ENCODE measurements at regions not wholly inside any gene's neighbourhood (a gene's known extent, or its start where the extent isn't known, plus 50 kb on each side); places are given as distances from the start of the nearest gene placed in this dataset.

DNA sequence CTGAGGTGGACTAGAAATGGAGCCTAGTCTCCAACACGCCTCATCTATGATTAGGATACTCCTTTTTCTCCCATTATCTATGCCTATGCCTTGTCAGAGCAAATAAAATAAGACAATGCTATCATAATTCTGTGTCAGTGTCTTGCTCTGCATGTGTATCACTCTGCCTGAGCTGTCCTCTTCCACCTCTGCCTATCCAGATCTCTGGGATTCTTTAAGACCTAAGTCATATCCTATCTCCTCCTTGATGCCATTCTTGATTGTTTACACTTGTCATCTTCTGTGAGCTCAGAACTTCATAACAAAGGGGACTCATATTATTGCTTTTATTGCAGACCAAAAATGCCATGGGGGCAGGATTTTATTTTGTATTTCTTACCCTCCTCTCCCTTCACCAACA lies 351.2 kb upstream of the C9orf72 start:
- DNase-seq: no peak

DNA sequence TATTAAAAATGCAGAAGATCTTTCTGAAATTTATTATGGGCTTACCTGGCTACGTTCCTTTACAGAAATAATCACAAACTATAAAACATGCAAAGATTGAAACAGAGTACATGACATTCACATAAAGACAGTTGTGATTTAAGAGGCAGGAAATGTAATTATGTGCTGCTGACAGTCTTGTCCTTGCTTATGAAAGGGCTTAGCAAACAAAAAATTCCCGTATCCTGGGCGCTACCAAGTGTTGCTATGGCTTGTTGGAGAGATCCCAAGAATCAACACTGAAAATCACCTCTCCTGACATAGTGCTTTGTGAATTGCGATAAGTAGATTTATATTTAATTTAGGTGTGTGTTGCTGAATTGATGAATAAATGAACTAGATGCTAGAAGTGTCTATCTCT lies 352.5 kb upstream of the C9orf72 start:
- DNase-seq: no peak

- DNase-seq: no peak
These were observed 356.6 kb upstream of the C9orf72 start for GRCh38 chr9:27929841-27930240.

- no peak for DNase-seq
These were observed 360.1 kb upstream of the C9orf72 start for GRCh38 chr9:27933210-27934025.

- DNase-seq: no peak
These were observed 361.2 kb upstream of the C9orf72 start for GRCh38 chr9:27934471-27934870.

GRCh38 chr9:27939186-27939585 lies 365.9 kb upstream of the C9orf72 start:
- no peak for DNase-seq

GRCh38 chr9:27940535-27940934 lies 367.3 kb upstream of the C9orf72 start:
- no peak for DNase-seq

DNA sequence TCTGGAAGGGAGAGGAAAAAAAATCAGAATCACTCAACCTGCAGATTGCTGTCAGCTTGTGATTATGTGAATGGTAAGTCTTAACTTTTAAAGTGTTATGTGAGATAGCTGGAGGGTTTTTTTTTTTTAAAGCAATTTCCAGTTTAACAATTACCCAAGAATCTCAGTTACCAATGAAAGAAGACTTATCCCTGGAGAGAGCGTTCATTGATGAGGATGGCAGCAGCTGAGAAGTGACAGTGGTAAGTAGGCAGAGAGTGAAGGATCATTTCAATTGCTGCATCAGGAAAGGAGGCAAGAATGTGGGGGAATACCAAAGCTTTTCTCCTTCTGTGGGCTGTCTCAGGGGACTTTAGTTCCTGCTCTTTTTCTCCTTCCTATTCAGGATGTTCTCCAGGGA lies 370.2 kb upstream of the C9orf72 start:
- DNase-seq: no peak

DNA sequence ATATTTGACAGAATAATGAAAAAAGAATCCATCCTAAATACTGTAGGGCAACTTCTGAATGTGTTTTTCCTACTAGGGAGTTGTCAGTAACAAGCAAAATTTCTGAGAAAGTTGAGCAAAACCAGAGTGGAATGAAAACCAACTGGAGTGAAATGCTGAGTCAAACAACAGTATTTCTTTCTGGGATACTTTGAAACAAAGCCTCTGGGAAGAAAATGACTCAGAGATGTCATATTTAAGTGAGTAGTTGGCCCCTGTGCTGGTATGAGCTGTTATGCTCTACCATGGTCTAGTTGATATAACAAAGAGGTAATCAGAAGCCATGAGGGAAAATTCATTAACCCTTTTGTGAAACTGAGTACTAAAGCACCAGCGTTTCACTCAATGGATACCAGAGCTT lies 372.1 kb upstream of the C9orf72 start:
- DNase-seq: no peak

GRCh38 chr9:27950382-27950781 lies 377.1 kb upstream of the C9orf72 start:
- no peak for DNase-seq

DNA sequence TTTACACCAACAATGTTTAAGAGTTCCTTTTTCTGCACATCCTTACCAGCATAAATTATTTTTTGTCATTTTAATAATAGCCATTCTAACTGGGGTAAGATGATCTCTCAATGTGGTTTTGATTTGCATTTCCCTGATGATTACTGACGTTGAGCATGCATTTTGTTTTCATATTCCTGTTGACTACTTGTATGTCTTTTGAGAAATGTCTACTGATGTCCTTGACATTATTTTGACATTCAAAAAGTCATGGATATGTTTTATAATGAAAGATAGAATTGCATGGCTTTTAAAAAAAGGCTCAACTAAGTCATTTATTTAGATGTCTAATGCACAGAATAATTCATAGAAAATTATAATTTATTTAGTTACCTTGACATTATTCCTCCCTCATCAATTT lies 381.6 kb upstream of the C9orf72 start:
- DNase-seq: no peak

GRCh38 chr9:27963836-27964235 lies 390.6 kb upstream of the C9orf72 start:
- DNase-seq: no peak

- no peak for DNase-seq
These were observed 393.9 kb upstream of the C9orf72 start for GRCh38 chr9:27967210-27967609.

DNA sequence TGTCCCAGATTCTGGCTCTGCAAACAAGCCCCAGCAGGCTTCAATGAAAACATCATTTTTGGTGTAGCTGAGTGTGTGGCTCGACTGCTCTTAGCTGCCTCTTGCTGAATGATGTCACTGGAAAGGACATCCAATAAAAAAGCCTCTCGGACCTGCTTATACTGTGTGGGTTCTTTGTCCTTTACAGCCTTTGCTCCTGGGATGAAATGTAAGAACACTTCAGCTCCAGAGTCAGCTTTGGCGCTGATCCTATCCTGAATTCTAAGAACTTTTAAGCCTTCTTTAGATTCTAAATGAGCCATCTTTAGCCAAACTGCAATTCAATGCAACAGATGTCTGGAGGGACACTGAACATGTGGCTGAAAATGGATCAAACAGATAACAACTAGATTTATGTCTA lies 404.6 kb upstream of the C9orf72 start:
- DNase-seq: no peak

DNA sequence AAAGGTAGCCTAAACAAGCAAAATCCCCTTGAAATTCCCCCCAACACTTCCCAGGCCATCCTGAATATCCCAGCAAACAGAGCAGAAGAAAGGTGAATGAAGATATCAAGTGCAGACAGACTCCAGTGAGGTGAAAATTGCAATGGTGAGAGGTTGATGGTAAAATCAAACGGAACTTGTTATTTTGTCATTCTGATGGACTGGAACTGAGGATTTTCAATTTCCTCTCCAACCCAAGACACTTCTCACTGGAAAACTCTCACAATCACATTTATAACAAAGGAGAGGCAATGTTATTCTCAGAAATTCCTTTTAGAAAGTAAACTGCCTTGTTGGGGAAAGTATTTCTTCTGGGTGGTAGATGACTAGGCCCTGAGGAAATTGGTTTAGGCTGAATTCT lies 412.4 kb upstream of the C9orf72 start:
- DNase-seq: no peak

GRCh38 chr9:27990524-27990923 lies 417.2 kb upstream of the C9orf72 start:
- DNase-seq: no peak

DNA sequence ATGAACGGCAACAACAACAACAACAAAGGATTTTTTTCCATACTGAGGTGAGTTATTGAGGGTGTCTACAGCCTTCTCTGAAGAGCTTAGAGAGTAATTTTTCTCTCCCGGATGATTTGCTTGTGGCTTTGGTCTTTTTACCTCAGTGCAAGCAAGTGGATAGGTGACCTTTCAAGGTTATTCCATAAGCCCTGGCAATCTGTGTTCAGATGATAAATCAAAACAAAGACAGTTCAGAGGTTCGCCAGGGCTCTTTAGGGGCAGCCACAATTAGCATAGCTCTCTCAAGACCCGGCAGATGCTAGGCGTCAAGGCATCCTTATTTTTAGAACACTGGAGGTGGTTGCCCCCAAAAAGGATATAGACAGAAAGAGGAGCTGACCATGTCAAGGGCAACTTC lies 417.9 kb upstream of the C9orf72 start:
- no peak for DNase-seq

DNA sequence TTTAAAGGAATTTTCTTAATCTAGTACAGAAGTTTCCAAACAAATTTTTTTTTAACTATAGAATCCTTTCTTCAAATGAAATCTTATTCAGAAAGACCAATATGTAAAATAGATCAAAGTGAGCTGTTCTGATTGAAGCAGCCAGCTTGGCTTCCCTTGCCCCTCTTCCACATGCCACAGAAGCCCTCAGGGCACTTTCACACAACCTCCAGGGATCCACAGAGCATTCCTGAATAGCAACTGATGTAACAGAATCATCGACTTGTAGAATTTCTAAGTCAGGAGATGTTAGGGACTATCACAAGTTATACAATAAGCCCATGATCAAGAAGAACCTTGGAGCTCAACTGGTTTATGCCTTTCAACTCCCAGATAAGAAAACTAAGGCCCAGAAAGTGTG lies 427.8 kb upstream of the C9orf72 start:
- no peak for DNase-seq

DNA sequence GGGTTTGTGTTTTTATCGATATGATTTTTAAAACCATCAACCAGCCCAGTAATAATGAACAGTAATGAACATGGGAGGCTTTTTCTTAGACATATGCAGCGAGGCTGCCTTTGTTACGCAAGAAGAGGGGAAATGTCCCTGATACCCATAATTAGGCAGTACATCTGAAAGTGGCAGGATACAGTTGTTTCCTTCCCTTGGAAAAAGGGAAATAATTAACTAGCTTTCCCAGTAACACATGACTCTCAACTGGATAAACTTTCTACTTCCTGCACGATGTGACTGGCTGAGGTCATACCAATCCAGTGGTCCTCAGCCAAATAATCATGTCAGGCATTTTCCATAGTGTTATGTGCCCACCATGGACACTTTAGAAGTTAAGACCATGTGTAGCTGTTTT lies 431.6 kb upstream of the C9orf72 start:
- no peak for DNase-seq

- DNase-seq: no peak
These were observed 432.5 kb upstream of the C9orf72 start for GRCh38 chr9:28005779-28006178.

- DNase-seq: no peak
These were observed 434.0 kb upstream of the C9orf72 start for GRCh38 chr9:28007097-28007817.

- DNase-seq: no peak
These were observed 440.9 kb upstream of the C9orf72 start for GRCh38 chr9:28014212-28014611.

- no peak for DNase-seq
These were observed 451.4 kb upstream of the C9orf72 start for GRCh38 chr9:28024676-28025075.

DNA sequence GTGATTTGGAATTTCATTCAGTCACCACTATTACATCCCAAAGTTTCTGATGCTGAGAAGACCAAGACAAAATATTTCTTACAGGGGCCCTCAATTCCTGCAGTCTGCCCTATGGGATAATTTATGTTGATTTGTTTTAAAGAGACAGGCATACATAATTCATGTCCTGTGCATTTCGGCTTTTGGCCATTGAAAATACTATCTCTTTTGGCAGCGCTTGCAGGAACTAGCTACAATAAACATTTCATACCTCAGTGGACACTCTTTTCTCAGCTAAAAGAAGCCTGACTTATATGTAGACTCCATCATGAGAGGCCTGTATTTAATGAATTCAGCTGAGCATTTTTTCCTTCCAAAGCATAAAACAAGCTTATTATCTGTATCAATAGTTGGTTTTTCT lies 451.9 kb upstream of the C9orf72 start:
- DNase-seq: no peak

Measured in suppressor macrophage (primary cell).